WI38 (cell line): ENCODE measurements at regions not wholly inside any gene's neighbourhood (a gene's known extent, or its start where the extent isn't known, plus 50 kb on each side); places are given as distances from the start of the nearest gene placed in this dataset.

Experiments used
- H3K4me3 ChIP-seq: 2 replicates; pipeline ENCODE4 v1.5.1; 2011; ENCODE audit warnings: low read depth, mild to moderate bottlenecking, control low read depth, low read length
- CTCF ChIP-seq: IDR thresholded peaks from 2 replicates; pipeline ENCODE4 v1.5.1; 2012; ENCODE audit warnings: low read depth, mild to moderate bottlenecking, control low read depth, low read length

- no peak overlapping the region for H3K4me3 ChIP-seq
- TF ChIP-seq CTCF: no peak
Observed at GRCh38 chr5:2257326-2258244, 374.9 kb upstream of the IRX4 start.

- H3K4me3 ChIP-seq: no peak overlapping the region
- TF ChIP-seq CTCF: no peak
Observed at GRCh38 chr5:2256691-2257280, 374.1 kb upstream of the IRX4 start.

- no peak for TF ChIP-seq CTCF
- H3K4me3 ChIP-seq: no peak overlapping the region
Observed at GRCh38 chr5:2255915-2256690, 373.4 kb upstream of the IRX4 start.

GRCh38 chr5:2254880-2255750, 372.4 kb upstream of the IRX4 start:
- TF ChIP-seq CTCF: no peak
- H3K4me3 ChIP-seq: no peak overlapping the region

- TF ChIP-seq CTCF: no peak
- no peak overlapping the region for H3K4me3 ChIP-seq
Observed at GRCh38 chr5:2254406-2254805, 371.7 kb upstream of the IRX4 start.

GRCh38 chr5:2253040-2253975, 370.6 kb upstream of the IRX4 start:
- no peak for TF ChIP-seq CTCF
- no peak overlapping the region for H3K4me3 ChIP-seq
